Thymus (tissue), 11 donors: ENCODE measurements at regions not wholly inside any gene's neighbourhood (a gene's known extent, or its start where the extent isn't known, plus 50 kb on each side); places are given as distances from the start of the nearest gene placed in this dataset.
A peak's percentile ranks its signal among the peaks of the same experiment; 100 is the strongest.
"Not testable (repeated sequence)": the region's sequence is repeated elsewhere in the genome, so short reads cannot be mapped to it uniquely, and the experiment has no call there.

Experiments
- DNase-seq, 9 donors: peaks; one replicate each; pipeline ENCODE4 v3.0.0-alpha.2; 2013; ENCODE audit warnings: low spot score in 9 of 9, low read depth in 6 of 9, missing footprints in 1 of 9
- H3K27ac ChIP-seq, 2 donors: one replicate each; pipeline ENCODE4 v1.5.1; 2013; ENCODE audit warnings: control low read depth in 1 of 2, low read depth in 1 of 2, low read length in 1 of 2, mild to moderate bottlenecking in 1 of 2, moderate library complexity in 1 of 2
- H3K27me3 ChIP-seq, 2 donors: one replicate each; pipeline ENCODE4 v1.5.1; 2013; ENCODE audit warnings: low read length in 1 of 2; ENCODE audit not compliant: control insufficient read depth in 2 of 2, insufficient read depth in 1 of 2
- H3K36me3 ChIP-seq, 2 donors: one replicate each; pipeline ENCODE4 v1.5.1; 2013; ENCODE audit warnings: low read length in 1 of 2, mild to moderate bottlenecking in 1 of 2, moderate library complexity in 1 of 2; ENCODE audit not compliant: control insufficient read depth in 2 of 2, insufficient read depth in 2 of 2
- H3K4me1 ChIP-seq, 2 donors: one replicate each; pipeline ENCODE4 v1.5.1; 2013; ENCODE audit warnings: low read length in 2 of 2; ENCODE audit not compliant: control insufficient read depth in 2 of 2, insufficient read depth in 2 of 2
- H3K4me3 ChIP-seq, 2 donors: one replicate each; pipeline ENCODE4 v1.5.1; 2013; ENCODE audit warnings: low read length in 2 of 2, control low read depth in 1 of 2, mild to moderate bottlenecking in 1 of 2
- H3K9me3 ChIP-seq, 2 donors: one replicate each; pipeline ENCODE4 v1.5.1; 2013; ENCODE audit warnings: low read length in 1 of 2, mild to moderate bottlenecking in 1 of 2; ENCODE audit not compliant: control insufficient read depth in 2 of 2, insufficient read depth in 1 of 2
- WGBS: extraction: QIAGEN DNeasy Blood & Tissue Kit; methylation state at CpG from one replicate; pipeline ENCODE4 v1.1.7; 2013; 5-methylcytosine and 5-hydroxymethylcytosine counted together
- donor health status: healthy.

- H3K4me3 ChIP-seq = no peak overlapping the region
- DNase-seq = no peak
- WGBS = 97% methylated on average over 2 of the region's 2 CpGs
- peak overlapping the region; percentile 23 to 57 for H3K27ac ChIP-seq
- no peaks in the 10 kb centered on the region for H3K36me3 ChIP-seq
- H3K27me3 ChIP-seq = no peaks in the 10 kb centered on the region
- H3K9me3 ChIP-seq = peaks cover 0 to 6% of the 10 kb centered on the region in 2 donors
- H3K4me1 ChIP-seq = peaks cover 13 to 34% of the 10 kb centered on the region in 2 donors
These were observed 162.7 kb downstream of the LY86 start for GRCh38 chr6:6751266-6751596.

GRCh38 chr6:6751619-6752023 lies 163.1 kb downstream of the LY86 start:
- DNase-seq = peak; percentile 34 to 88 (median 64)
- Histone ChIP-seq H3K4me1 (peaks cover 13 to 30% of the 10 kb centered on the region in 2 donors), H3K9me3 (peaks cover 0 to 6% of the 10 kb centered on the region in 2 donors), H3K36me3 (no peaks in the 10 kb centered on the region), H3K4me3 (no peak overlapping the region), H3K27ac (peak overlapping the region; percentile 45 to 57), H3K27me3 (no peaks in the 10 kb centered on the region)
- 41% methylated on average over 8 of the region's 8 CpGs for WGBS

- Histone ChIP-seq H3K36me3 (no peaks in the 10 kb centered on the region), H3K27me3 (no peaks in the 10 kb centered on the region), H3K9me3 (peaks cover 0 to 6% of the 10 kb centered on the region in 2 donors), H3K4me3 (no peak overlapping the region), H3K27ac (peak overlapping the region in 1 of 2 donors; percentile 45), H3K4me1 (peaks cover 13 to 28% of the 10 kb centered on the region in 2 donors)
- 92% methylated on average over 4 of the region's 4 CpGs for WGBS
- no peak for DNase-seq
These were observed 163.6 kb downstream of the LY86 start for GRCh38 chr6:6752129-6752528.

GRCh38 chr6:6753301-6753700 lies 164.8 kb downstream of the LY86 start:
- DNase-seq = no peak
- WGBS = over 99% methylated on average over 8 of the region's 8 CpGs

GRCh38 chr6:6756526-6756925 lies 168.0 kb downstream of the LY86 start:
- Histone ChIP-seq H3K9me3 (peaks cover 0 to 2% of the 10 kb centered on the region in 2 donors), H3K27ac (no peak overlapping the region), H3K27me3 (no peaks in the 10 kb centered on the region), H3K4me1 (peaks cover 10 to 17% of the 10 kb centered on the region in 2 donors), H3K4me3 (no peak overlapping the region), H3K36me3 (no peaks in the 10 kb centered on the region)
- DNase-seq = no peak
- 49% methylated on average over 3 of the region's 3 CpGs for WGBS

More at GRCh38 chr6:6753301-6753700, 164.8 kb downstream of the LY86 start:
- Histone ChIP-seq H3K27me3 (no peaks in the 10 kb centered on the region), H3K36me3 (no peaks in the 10 kb centered on the region), H3K9me3 (peaks cover 0 to 6% of the 10 kb centered on the region in 2 donors), H3K4me3 (no peak overlapping the region), H3K4me1 (peaks cover 13 to 28% of the 10 kb centered on the region in 2 donors), H3K27ac (no peak overlapping the region)

GRCh38 chr6:6758546-6758914 lies 170.0 kb downstream of the LY86 start:
- WGBS = 91% methylated on average over 3 of the region's 3 CpGs
- no peak for DNase-seq
- H3K4me3 ChIP-seq = no peak overlapping the region
- H3K27me3 ChIP-seq = no peaks in the 10 kb centered on the region
- H3K9me3 ChIP-seq = no peaks in the 10 kb centered on the region
- peaks cover 4 to 9% of the 10 kb centered on the region in 2 donors for H3K4me1 ChIP-seq
- H3K36me3 ChIP-seq = no peaks in the 10 kb centered on the region
- no peak overlapping the region for H3K27ac ChIP-seq

GRCh38 chr6:6758915-6759654 lies 170.6 kb downstream of the LY86 start:
- 68% methylated on average over 22 of the region's 22 CpGs for WGBS
- Histone ChIP-seq H3K36me3 (no peaks in the 10 kb centered on the region), H3K27me3 (no peaks in the 10 kb centered on the region), H3K4me3 (no peak overlapping the region), H3K27ac (peak overlapping the region in 1 of 2 donors; percentile 26), H3K4me1 (peaks cover 4 to 9% of the 10 kb centered on the region in 2 donors), H3K9me3 (no peaks in the 10 kb centered on the region)
- DNase-seq = peak in 6 of 9 donors; percentile 47 to 79 (median 48)

GRCh38 chr6:6760002-6760401 lies 171.5 kb downstream of the LY86 start:
- 97% methylated on average over 3 of the region's 3 CpGs for WGBS
- Histone ChIP-seq H3K4me3 (no peak overlapping the region), H3K36me3 (no peaks in the 10 kb centered on the region), H3K4me1 (peaks cover 4 to 9% of the 10 kb centered on the region in 2 donors), H3K27ac (no peak overlapping the region), H3K9me3 (no peaks in the 10 kb centered on the region), H3K27me3 (no peaks in the 10 kb centered on the region)
- DNase-seq = no peak

- DNase-seq, H3K27me3 ChIP-seq, H3K4me3 ChIP-seq, H3K36me3 ChIP-seq, H3K4me1 ChIP-seq, H3K27ac ChIP-seq, H3K9me3 ChIP-seq: not testable (repeated sequence)
- WGBS = over 99% methylated on average over 27 of the region's 27 CpGs
These were observed 174.0 kb downstream of the LY86 start for GRCh38 chr6:6762566-6762965.
